GM23338 (cell line): ENCODE measurements at regions not wholly inside any gene's neighbourhood (a gene's known extent, or its start where the extent isn't known, plus 50 kb on each side); places are given as distances from the start of the nearest gene placed in this dataset.

Experiments used
- ATAC-seq: fragments of 200-7000 bp; cut with Tn5 transposase; 3 replicates; pipeline ENCODE4 v1.9.1; 2020
- DNase-seq: peaks from one replicate; pipeline ENCODE4 v3.0.0-alpha.2; 2015; ENCODE audit warnings: low spot score
- H2AFZ ChIP-seq: fragments of 200-600 bp; sonication (generic); 2 replicates; pipeline ENCODE4 v1.8.0; 2016; ENCODE audit warnings: antibody characterized with exemption, mild to moderate bottlenecking, moderate library complexity
- H3F3A ChIP-seq: fragments of 200-600 bp; sonication (generic); replicated peaks from 2 replicates; pipeline ENCODE4 v1.8.0; 2017; ENCODE audit warnings: antibody characterized with exemption, mixed run types, low read depth
- H3K27ac ChIP-seq: fragments of 200-600 bp; sonication (generic); 2 replicates; pipeline ENCODE4 v1.6.1; 2016; ENCODE audit warnings: low read depth
- H3K27me3 ChIP-seq: fragments of 200-600 bp; sonication (generic); 2 replicates; pipeline ENCODE4 v1.8.0; 2016; ENCODE audit warnings: mild to moderate bottlenecking, mixed run types, moderate library complexity; ENCODE audit not compliant: insufficient read depth
- H3K36me3 ChIP-seq: fragments of 200-600 bp; sonication (generic); 2 replicates; pipeline ENCODE4 v1.8.0; 2016; ENCODE audit warnings: mild to moderate bottlenecking; ENCODE audit not compliant: insufficient read depth
- H3K4me1 ChIP-seq: fragments of 200-600 bp; sonication (generic); 2 replicates; pipeline ENCODE4 v1.8.0; 2016; ENCODE audit warnings: mild to moderate bottlenecking, moderate library complexity; ENCODE audit not compliant: insufficient read depth
- H3K4me2 ChIP-seq: fragments of 200-600 bp; sonication (generic); 2 replicates; pipeline ENCODE4 v1.7.1; 2017; ENCODE audit warnings: mixed run types
- H3K4me3 ChIP-seq: fragments of 200-600 bp; sonication (generic); 2 replicates; pipeline ENCODE4 v1.6.1; 2016; ENCODE audit warnings: mixed run types
- H3K79me2 ChIP-seq: fragments of 200-600 bp; sonication (generic); replicated peaks from 2 replicates; pipeline ENCODE4 v1.8.0; 2017; ENCODE audit warnings: mild to moderate bottlenecking; ENCODE audit not compliant: insufficient read depth
- H3K9me2 ChIP-seq: fragments of 200-600 bp; sonication (generic); 2 replicates; pipeline ENCODE4 v1.8.0; 2017; ENCODE audit not compliant: insufficient read depth
- H4K20me1 ChIP-seq: fragments of 200-600 bp; sonication (generic); replicated peaks from 2 replicates; pipeline ENCODE4 v1.8.0; 2017; ENCODE audit warnings: mild to moderate bottlenecking; ENCODE audit not compliant: insufficient read depth
- H3K27ac Mint-ChIP-seq: 2 replicates; pipeline ENCODE4 v1.8.0; 2020; ENCODE audit warnings: inconsistent platforms, mild to moderate bottlenecking, moderate library complexity, mixed read lengths
- H3K27me3 Mint-ChIP-seq: 3 replicates; pipeline ENCODE4 v1.8.0; 2022; ENCODE audit warnings: low read depth, mild to moderate bottlenecking, moderate library complexity, mixed read lengths, inconsistent platforms; ENCODE audit not compliant: insufficient read depth, poor library complexity
- H3K36me3 Mint-ChIP-seq: 3 replicates; pipeline ENCODE4 v1.8.0; 2021; ENCODE audit warnings: low read depth, mild to moderate bottlenecking, inconsistent platforms, moderate library complexity, mixed read lengths
- H3K4me1 Mint-ChIP-seq: 3 replicates; pipeline ENCODE4 v1.8.0; 2020; ENCODE audit warnings: mild to moderate bottlenecking, inconsistent platforms, mixed read lengths
- H3K4me3 Mint-ChIP-seq: 3 replicates; pipeline ENCODE4 v1.8.0; 2021; ENCODE audit warnings: moderate library complexity, mild to moderate bottlenecking, inconsistent platforms, mixed read lengths
- H3K9me3 Mint-ChIP-seq: 3 replicates; pipeline ENCODE4 v1.8.0; 2020; ENCODE audit warnings: moderate library complexity, mild to moderate bottlenecking, inconsistent platforms, mixed read lengths
- CREB1 ChIP-seq: fragments of 250-450 bp; sonication (Bioruptor Pico); IDR thresholded peaks from 2 replicates; pipeline ENCODE4 v1.5.0; 2020; ENCODE audit warnings: low read depth, mild to moderate bottlenecking, moderate library complexity
- CTCF ChIP-seq, 2 experiments: fragments of 200-600 bp in 1 of 2; sonication (generic) in 1 of 2; conservative IDR thresholded peaks; 2 replicates each; pipeline versions ENCODE4 v1.5.1 to v1.6.1; 2016 to 2017; ENCODE audit warnings: antibody characterized with exemption in 2 of 2, low read depth in 2 of 2, mild to moderate bottlenecking in 2 of 2, moderate library complexity in 1 of 2
- ETS1 ChIP-seq: IDR thresholded peaks from 2 replicates; pipeline ENCODE4 v1.6.1; 2016; ENCODE audit warnings: antibody characterized with exemption
- EZH2 ChIP-seq: fragments of 200-600 bp; sonication (generic); IDR thresholded peaks from one replicate; pipeline ENCODE4 v1.8.0; 2017; ENCODE audit warnings: antibody characterized with exemption, mild to moderate bottlenecking, low read depth; ENCODE audit not compliant: unreplicated experiment
- EZH2phosphoT487 ChIP-seq: fragments of 200-600 bp; sonication (generic); IDR thresholded peaks from one replicate; pipeline ENCODE4 v1.8.1; 2018; ENCODE audit warnings: antibody characterized with exemption; ENCODE audit not compliant: unreplicated experiment
- JUNB ChIP-seq: IDR thresholded peaks from one replicate; pipeline ENCODE4 v1.6.1; 2016; ENCODE audit warnings: antibody characterized with exemption; ENCODE audit not compliant: unreplicated experiment
- NANOG ChIP-seq: IDR thresholded peaks from 2 replicates; pipeline ENCODE4 v1.6.1; 2016; ENCODE audit warnings: antibody characterized with exemption, borderline replicate concordance
- POLR2AphosphoS5 ChIP-seq: IDR thresholded peaks from 2 replicates; pipeline ENCODE4 v1.6.1; 2016; ENCODE audit warnings: antibody characterized with exemption, low read depth
- REST ChIP-seq: IDR thresholded peaks from one replicate; pipeline ENCODE4 v1.6.1; 2018; ENCODE audit warnings: antibody characterized with exemption; ENCODE audit not compliant: unreplicated experiment
- STAT1 ChIP-seq: IDR thresholded peaks from one replicate; pipeline ENCODE4 v1.6.1; 2016; ENCODE audit warnings: antibody characterized with exemption; ENCODE audit not compliant: unreplicated experiment
- ZNF114 ChIP-seq: fragments of 250-450 bp; sonication (Bioruptor Pico); IDR thresholded peaks from 2 replicates; pipeline ENCODE4 v1.5.0; 2020; ENCODE audit warnings: mild to moderate bottlenecking, moderate library complexity
- ZNF331 ChIP-seq: fragments of 250-450 bp; sonication (Bioruptor Pico); IDR thresholded peaks from 2 replicates; pipeline ENCODE4 v1.5.0; 2020; ENCODE audit warnings: low read depth, mild to moderate bottlenecking, moderate library complexity
- ZNF462 ChIP-seq: fragments of 250-450 bp; sonication (Bioruptor Pico); IDR thresholded peaks from 2 replicates; pipeline ENCODE4 v1.5.0; 2020; ENCODE audit warnings: mild to moderate bottlenecking, moderate library complexity

GRCh38 chr6:9520417-9521151 lies 894.3 kb downstream of the TFAP2A start (continued):
- no peak for TF ChIP-seq ZNF331 (CRISPR knock-in tag)

- H3K36me3 ChIP-seq: no peaks in the 10 kb centered on the region
- no peak for DNase-seq
- peaks cover 8% of the 10 kb centered on the region; the same call in 1 of the 2 replicates for H3K4me1 ChIP-seq
- H3K27me3 ChIP-seq: no peaks in the 10 kb centered on the region
- Mint-ChIP-seq H3K4me1 (peaks cover 11% of the 10 kb centered on the region), H3K27ac (no peak overlapping the region), H3K36me3 (no peaks in the 10 kb centered on the region), H3K9me3 (no peaks in the 10 kb centered on the region), H3K27me3 (no peaks in the 10 kb centered on the region), H3K4me3 (no peak overlapping the region)
- H2AFZ ChIP-seq: no peak overlapping the region
- ATAC-seq: no peak
- H4K20me1 ChIP-seq: no peaks in the 10 kb centered on the region
- H3F3A ChIP-seq: no peaks in the 10 kb centered on the region
- TF ChIP-seq CTCF (conservative IDR thresholded peaks at IDR 0.05; ENCODE audit: low read depth in 2 of 2) (no peak), JUNB (no peak), ETS1 (no peak), EZH2phosphoT487 (no peak), EZH2 (no peak), REST (no peak), ZNF114 (CRISPR knock-in tag) (no peak), CREB1 (no peak), ZNF462 (CRISPR knock-in tag) (no peak), ZNF331 (CRISPR knock-in tag) (no peak), STAT1 (no peak), NANOG (no peak), POLR2AphosphoS5 (no peak)
- H3K79me2 ChIP-seq: no peaks in the 10 kb centered on the region
- H3K9me2 ChIP-seq: no peaks in the 10 kb centered on the region
- H3K27ac ChIP-seq: no peak overlapping the region
- no peak overlapping the region for H3K4me2 ChIP-seq
- no peak overlapping the region for H3K4me3 ChIP-seq
Measured at GRCh38 chr6:9518431-9518830, 896.4 kb downstream of the TFAP2A start.
